Activated CD8-positive, alpha-beta T cell treated with anti-CD3 and anti-CD28 coated beads, Interleukin-2, amount 10 ng/mL, durations not matched to agents 7 days and 5 days (primary cell): ENCODE measurements at regions not wholly inside any gene's neighbourhood (a gene's known extent, or its start where the extent isn't known, plus 50 kb on each side); places are given as distances from the start of the nearest gene placed in this dataset.
"Not testable (repeated sequence)": the region's sequence is repeated elsewhere in the genome, so short reads cannot be mapped to it uniquely, and the experiment has no call there.

Source experiments
- ATAC-seq: fragments of 150-1000 bp; cut with Tn5 transposase; one replicate; pipeline ENCODE4 v1.10.0; 2021; ENCODE audit warnings: moderate library complexity
- CTCF ChIA-PET: fragments of 350-600 bp; sonication (Branson Sonifier 250); formaldehyde crosslinking; loops from one replicate; lab custom pipeline; 2021; ENCODE audit warnings: antibody characterized with exemption; lab: Charles Lee
- POLR2A ChIA-PET: fragments of 350-600 bp; sonication (Branson Sonifier 250); formaldehyde crosslinking; loops from one replicate; lab custom pipeline; 2021; ENCODE audit warnings: antibody characterized with exemption; lab: Charles Lee
- DNase-seq: peaks from one replicate; pipeline ENCODE4 v3.0.0-alpha.2; 2020
- H3K27ac Mint-ChIP-seq: one replicate; pipeline ENCODE4 v1.8.0; 2021; ENCODE audit warnings: mild to moderate bottlenecking, mixed read lengths
- H3K27me3 Mint-ChIP-seq: one replicate; pipeline ENCODE4 v1.8.0; 2021; ENCODE audit warnings: low read depth, mixed read lengths
- H3K36me3 Mint-ChIP-seq: one replicate; pipeline ENCODE4 v1.8.0; 2021; ENCODE audit warnings: low read depth, mixed read lengths
- H3K4me1 Mint-ChIP-seq: one replicate; pipeline ENCODE4 v1.8.0; 2021; ENCODE audit warnings: low read depth, mixed read lengths
- H3K4me3 Mint-ChIP-seq: one replicate; pipeline ENCODE4 v1.8.0; 2021; ENCODE audit warnings: mild to moderate bottlenecking, mixed read lengths
- H3K9me3 Mint-ChIP-seq: one replicate; pipeline ENCODE4 v1.8.0; 2022; ENCODE audit warnings: mixed read lengths; ENCODE audit not compliant: insufficient read depth

GRCh38 chr2:75411574-75411973 is 149.2 kb downstream of the EVA1A start:
- POLR2A ChIA-PET, result no interaction called here
- Mint-ChIP-seq H3K4me1 (peaks cover 6% of the 10 kb centered on the region), H3K27ac (no peak overlapping the region), H3K9me3 (peaks cover 9% of the 10 kb centered on the region), H3K36me3 (no peaks in the 10 kb centered on the region), H3K4me3 (no peak overlapping the region), H3K27me3 (no peaks in the 10 kb centered on the region)
- DNase-seq (no peak), ATAC-seq (no peak)
- CTCF ChIA-PET, result no interaction called here

GRCh38 chr2:75410702-75411101 is 150.0 kb downstream of the EVA1A start:
- POLR2A ChIA-PET, result no interaction called here
- Mint-ChIP-seq H3K27me3 (no peaks in the 10 kb centered on the region), H3K4me1 (peaks cover 2% of the 10 kb centered on the region), H3K36me3 (no peaks in the 10 kb centered on the region), H3K4me3 (no peak overlapping the region), H3K27ac (no peak overlapping the region), H3K9me3 (peaks cover 9% of the 10 kb centered on the region)
- ATAC-seq, result no peak
- no peak for DNase-seq
- CTCF ChIA-PET, result interaction anchor here (1.1 kb wide), 1 partner anchor 46 kb away, joined by 3 read pairs; no protein-coding TSS in a partner anchor

GRCh38 chr2:75408771-75409170 is 152.0 kb downstream of the EVA1A start:
- Mint-ChIP-seq H3K4me1 (no peaks in the 10 kb centered on the region), H3K27ac (no peak overlapping the region), H3K4me3 (no peak overlapping the region), H3K36me3 (no peaks in the 10 kb centered on the region), H3K27me3 (no peaks in the 10 kb centered on the region), H3K9me3 (peaks cover 9% of the 10 kb centered on the region)
- ChIA-PET POLR2A (no interaction called here), CTCF (interaction anchor here (0.7 to 0.8 kb wide), 2 partner anchors 8 to 57 kb away, joined by 3 read pairs; no protein-coding TSS in a partner anchor)
- DNase-seq, result no peak
- no peak for ATAC-seq

DNA sequence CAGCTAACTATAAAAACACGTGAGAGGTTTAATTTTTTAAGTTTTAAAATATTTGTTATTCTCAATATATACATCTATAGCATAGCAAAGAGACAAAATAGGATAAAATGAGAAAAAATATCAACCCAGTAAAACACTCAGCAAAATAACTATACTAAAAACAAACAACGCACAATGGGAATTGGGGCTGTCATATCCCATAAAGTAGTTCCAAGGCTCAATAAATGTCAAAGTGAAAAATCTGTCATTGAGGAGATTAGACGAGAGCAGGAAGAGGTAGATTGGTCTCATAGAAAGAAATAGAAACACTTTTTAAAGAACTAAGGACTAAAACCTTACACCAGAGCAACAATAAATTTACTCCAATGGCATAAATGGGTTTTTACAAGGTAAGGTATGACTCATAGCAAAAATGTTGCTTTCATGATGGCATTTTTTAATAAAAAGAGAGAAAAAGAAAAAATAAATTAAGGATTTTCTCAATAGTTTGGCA is 153.7 kb downstream of the EVA1A start:
- DNase-seq, result no peak
- CTCF ChIA-PET, result no interaction called here
- Mint-ChIP-seq H3K27me3 (no peaks in the 10 kb centered on the region), H3K4me1 (no peaks in the 10 kb centered on the region), H3K36me3 (no peaks in the 10 kb centered on the region), H3K9me3 (peaks cover 9% of the 10 kb centered on the region), H3K27ac (no peak overlapping the region), H3K4me3 (no peak overlapping the region)
- ATAC-seq, result no peak
- POLR2A ChIA-PET, result no interaction called here

DNA sequence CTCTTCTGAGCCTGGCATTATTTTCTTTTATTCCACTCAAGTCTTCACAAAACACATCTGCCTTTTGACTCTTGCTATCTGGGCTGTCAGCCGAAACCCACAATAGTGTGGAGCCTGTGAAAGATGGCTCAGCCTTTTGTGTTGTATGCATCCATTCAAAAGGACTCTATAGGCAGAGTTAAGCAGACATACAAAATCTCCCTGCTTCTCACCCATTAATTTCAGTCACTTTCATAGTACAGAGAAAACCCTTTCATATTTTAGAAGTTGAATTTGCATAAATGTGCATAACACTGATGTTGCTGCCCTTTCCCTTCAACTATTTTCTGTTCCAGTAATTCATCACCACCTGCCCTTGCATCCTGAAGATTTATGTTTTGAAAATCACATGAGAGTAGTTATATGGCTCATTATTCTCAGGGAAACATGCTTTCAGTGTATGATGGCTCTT is 154.6 kb downstream of the EVA1A start:
- POLR2A ChIA-PET, result no interaction called here
- no peak overlapping the region for H3K4me3 Mint-ChIP-seq

DNA sequence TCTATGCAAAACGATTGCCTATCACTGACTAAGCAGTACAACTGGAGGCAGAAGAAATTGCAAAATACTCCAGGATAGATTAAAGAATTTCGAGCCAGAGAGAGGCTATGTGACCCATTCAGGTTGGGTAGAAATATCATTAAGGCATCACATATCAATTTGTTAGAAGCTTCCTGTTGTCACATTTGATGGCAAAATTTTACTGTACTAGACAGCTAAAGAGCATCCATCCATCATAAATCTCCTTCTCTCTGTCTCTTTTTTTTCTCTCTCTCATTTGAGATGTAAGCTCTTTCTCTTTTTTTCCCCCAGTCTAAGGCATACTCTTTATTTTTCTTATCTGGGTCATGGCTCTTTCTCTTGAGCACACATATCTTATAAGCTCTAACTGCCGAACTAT is 155.7 kb downstream of the EVA1A start:
- POLR2A ChIA-PET, result no interaction called here
- H3K36me3 Mint-ChIP-seq, result no peaks in the 10 kb centered on the region
- DNase-seq (no peak), ATAC-seq (no peak)
- H3K27ac Mint-ChIP-seq, result no peak overlapping the region
- CTCF ChIA-PET, result interaction anchor here (0.7 to 1.2 kb wide), 3 partner anchors 9 to 286 kb away, joined by 3 to 5 read pairs (median 3); no protein-coding TSS in a partner anchor
- H3K27me3 Mint-ChIP-seq, result no peaks in the 10 kb centered on the region
- H3K4me1 Mint-ChIP-seq, result no peaks in the 10 kb centered on the region
- peaks cover 2% of the 10 kb centered on the region for H3K9me3 Mint-ChIP-seq
- no peak overlapping the region for H3K4me3 Mint-ChIP-seq

More for the DNA sequence above, 154.6 kb downstream of the EVA1A start:
- Mint-ChIP-seq H3K4me1 (no peaks in the 10 kb centered on the region), H3K9me3 (peaks cover 9% of the 10 kb centered on the region), H3K36me3 (no peaks in the 10 kb centered on the region), H3K27ac (no peak overlapping the region), H3K27me3 (no peaks in the 10 kb centered on the region)
- ATAC-seq (no peak), DNase-seq (no peak)
- CTCF ChIA-PET, result interaction anchor here (1.2 kb wide), 1 partner anchor 287 kb away, joined by 3 read pairs; no protein-coding TSS in a partner anchor

GRCh38 chr2:75403991-75404428 is 156.7 kb downstream of the EVA1A start:
- DNase-seq, result peak; percentile 23
- Mint-ChIP-seq H3K27me3 (no peaks in the 10 kb centered on the region), H3K4me3 (no peak overlapping the region), H3K4me1 (no peaks in the 10 kb centered on the region), H3K36me3 (no peaks in the 10 kb centered on the region), H3K27ac (no peak overlapping the region), H3K9me3 (no peaks in the 10 kb centered on the region)
- peak; percentile 63 for ATAC-seq
- ChIA-PET POLR2A (no interaction called here), CTCF (no interaction called here)

DNA sequence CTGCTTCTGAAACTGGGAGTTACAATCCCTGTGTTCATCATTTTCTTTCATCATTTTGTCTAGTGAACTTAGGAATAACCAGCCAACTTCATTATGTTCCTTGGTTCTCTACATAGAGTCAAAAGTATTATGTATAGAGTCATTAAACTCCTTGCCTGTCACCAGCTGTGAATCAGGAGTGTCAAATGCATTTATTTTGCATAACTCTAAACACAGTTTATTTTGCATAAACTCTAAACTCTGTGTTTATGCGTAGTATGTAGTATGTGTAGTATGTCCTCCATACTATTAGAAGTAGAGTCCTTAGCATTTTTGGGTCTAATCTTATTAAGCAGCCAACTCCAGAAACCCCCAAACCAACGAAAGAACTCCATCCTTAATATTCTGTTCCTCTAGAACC is 164.4 kb downstream of the EVA1A start:
- Mint-ChIP-seq H3K27me3 (no peaks in the 10 kb centered on the region), H3K27ac (no peak overlapping the region), H3K4me1 (no peaks in the 10 kb centered on the region), H3K4me3 (no peak overlapping the region), H3K36me3 (no peaks in the 10 kb centered on the region), H3K9me3 (no peaks in the 10 kb centered on the region)
- POLR2A ChIA-PET, result no interaction called here
- DNase-seq (no peak), ATAC-seq (no peak)
- CTCF ChIA-PET, result no interaction called here

DNA sequence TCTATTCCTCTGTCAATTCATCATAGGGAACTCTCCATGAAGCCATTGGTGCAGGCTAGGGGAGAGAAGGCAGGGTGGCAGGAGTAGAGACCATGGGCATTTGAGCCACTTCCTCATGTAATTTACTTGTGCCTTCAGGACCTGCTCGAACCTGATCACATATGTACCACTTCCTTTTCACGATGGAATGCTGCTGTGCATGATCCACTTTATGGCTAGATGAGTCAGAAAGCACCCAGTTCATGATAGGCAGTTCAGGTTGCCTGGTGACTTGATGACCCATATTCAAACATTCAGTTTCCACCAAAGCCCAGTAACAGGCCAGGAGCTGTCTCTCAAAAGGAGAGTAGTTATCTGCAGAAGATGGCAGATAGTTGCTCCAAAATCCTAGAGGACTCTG is 166.0 kb downstream of the EVA1A start:
- POLR2A ChIA-PET, H3K27ac Mint-ChIP-seq, H3K4me1 Mint-ChIP-seq, DNase-seq, H3K36me3 Mint-ChIP-seq, ATAC-seq, CTCF ChIA-PET, H3K9me3 Mint-ChIP-seq, H3K27me3 Mint-ChIP-seq, H3K4me3 Mint-ChIP-seq: not testable (repeated sequence)

DNA sequence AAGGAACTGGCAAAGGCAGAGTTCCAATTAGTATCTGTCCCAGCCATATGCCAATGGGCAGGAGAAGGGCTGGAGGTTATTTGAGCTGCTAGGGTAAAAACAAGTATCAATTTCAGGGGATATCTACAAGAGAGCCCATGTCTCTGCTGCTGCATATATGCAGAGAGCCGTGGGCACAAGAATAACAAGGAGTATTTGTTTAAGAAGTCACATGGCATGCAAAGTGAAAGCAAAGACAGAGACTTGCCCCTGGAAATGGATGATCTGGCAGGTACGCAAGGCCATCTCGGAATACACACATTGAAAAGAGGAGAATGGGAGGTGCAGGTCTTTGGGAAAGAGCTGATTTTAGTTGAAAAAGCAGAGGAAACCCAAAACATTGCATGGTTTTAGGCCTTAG is 170.6 kb downstream of the EVA1A start:
- Mint-ChIP-seq H3K27ac (no peak overlapping the region), H3K4me1 (no peaks in the 10 kb centered on the region), H3K27me3 (no peaks in the 10 kb centered on the region), H3K4me3 (no peak overlapping the region), H3K9me3 (no peaks in the 10 kb centered on the region), H3K36me3 (no peaks in the 10 kb centered on the region)
- ATAC-seq (no peak), DNase-seq (no peak)
- ChIA-PET POLR2A (no interaction called here), CTCF (no interaction called here)

DNA sequence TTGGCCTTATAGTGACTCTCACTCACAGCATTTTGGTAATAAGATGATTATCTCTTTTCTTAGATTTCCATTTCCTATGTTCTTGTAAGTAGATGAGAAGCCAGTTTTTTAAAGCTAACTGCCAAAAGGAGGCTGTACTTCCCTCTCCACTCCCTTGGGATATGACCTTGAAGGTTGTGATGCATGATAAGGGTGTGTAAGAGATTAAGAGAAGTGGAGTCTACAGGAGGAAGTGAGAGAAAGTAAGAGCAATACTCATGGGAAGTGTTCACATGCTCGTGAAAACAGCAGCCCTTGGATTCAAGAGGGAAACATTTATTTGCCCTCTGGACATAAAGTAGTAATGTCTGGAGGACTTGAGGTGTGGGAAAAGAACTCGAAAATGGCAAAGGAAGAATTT is 171.5 kb downstream of the EVA1A start:
- ATAC-seq (no peak), DNase-seq (no peak)
- POLR2A ChIA-PET, result no interaction called here
- CTCF ChIA-PET, result no interaction called here
- H3K9me3 Mint-ChIP-seq, result no peaks in the 10 kb centered on the region
- H3K27ac Mint-ChIP-seq, result no peak overlapping the region
- H3K4me3 Mint-ChIP-seq, result no peak overlapping the region
- H3K27me3 Mint-ChIP-seq, result no peaks in the 10 kb centered on the region
- H3K4me1 Mint-ChIP-seq, result no peaks in the 10 kb centered on the region
- H3K36me3 Mint-ChIP-seq, result no peaks in the 10 kb centered on the region

DNA sequence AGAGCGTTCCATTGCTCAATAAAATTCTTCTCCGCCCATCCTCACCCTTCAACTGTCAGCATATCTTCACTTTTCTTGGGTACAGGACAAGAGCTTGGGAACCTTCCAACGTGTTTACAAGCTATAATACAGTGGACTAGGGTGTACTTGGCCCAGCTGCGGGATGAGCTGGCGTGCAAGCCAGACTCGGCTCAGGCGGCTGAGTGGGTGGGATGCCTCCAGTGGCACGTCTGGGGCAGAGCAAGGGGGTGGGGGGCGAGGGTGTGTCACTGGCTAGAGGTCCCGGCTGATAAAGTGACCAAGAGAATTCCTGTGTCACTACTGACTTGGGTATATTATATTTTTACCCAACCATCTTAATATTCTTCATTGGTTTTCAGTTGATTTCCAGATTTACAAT is 179.7 kb downstream of the EVA1A start:
- ATAC-seq, result no peak
- Mint-ChIP-seq H3K4me1 (no peaks in the 10 kb centered on the region), H3K27me3 (no peaks in the 10 kb centered on the region), H3K9me3 (no peaks in the 10 kb centered on the region), H3K36me3 (no peaks in the 10 kb centered on the region), H3K4me3 (no peak overlapping the region), H3K27ac (no peak overlapping the region)
- CTCF ChIA-PET, result no interaction called here
- POLR2A ChIA-PET, result no interaction called here
- no peak for DNase-seq
